ENCODE measurements at regions not wholly inside any gene's neighbourhood (a gene's known extent, or its start where the extent isn't known, plus 50 kb on each side); places are given as distances from the start of the nearest gene placed in this dataset.
A peak's percentile ranks its signal among the peaks of the same experiment; 100 is the strongest.

- no peak overlapping the region for H3K27ac ChIP-seq
- 23 to 45% methylated on average over 1 of the region's 1 CpG for WGBS, 2 donors
Observed at GRCh38 chr2:184004289-184004947, 593.9 kb upstream of the ZNF804A start.

GRCh38 chr2:184004948-184005672 is 593.2 kb upstream of the ZNF804A start:
- Histone ChIP-seq H3K4me1 (no peaks in the 10 kb centered on the region), H3K9me3 (no peaks in the 10 kb centered on the region), H3K27ac (no peak overlapping the region), H3K4me3 (no peak overlapping the region), H3K36me3 (no peaks in the 10 kb centered on the region), H3K27me3 (no peaks in the 10 kb centered on the region)
- 84 to 93% methylated on average over 2 of the region's 2 CpGs for whole genome bisulfite sequencing, 2 donors
- no peak for ATAC-seq (ENCODE audit: low FRiP score in 2 of 2)
- TF ChIP-seq POLR2A (IDR thresholded peaks at IDR 0.05): no peak
- TF ChIP-seq EP300 (IDR thresholded peaks at IDR 0.05): no peak
- no peak for TF ChIP-seq CTCF (IDR thresholded peaks at IDR 0.05)
- TF ChIP-seq POLR2AphosphoS5 (IDR thresholded peaks at IDR 0.05): no peak
- DNase-seq: no peak

More at GRCh38 chr2:184004289-184004947, 593.9 kb upstream of the ZNF804A start:
- Histone ChIP-seq H3K4me1 (no peaks in the 10 kb centered on the region), H3K36me3 (no peaks in the 10 kb centered on the region), H3K9me3 (no peaks in the 10 kb centered on the region), H3K27me3 (no peaks in the 10 kb centered on the region), H3K4me3 (no peak overlapping the region)
- ATAC-seq (ENCODE audit: low FRiP score in 2 of 2): no peak
- no peak for DNase-seq
- no peak for TF ChIP-seq CTCF (IDR thresholded peaks at IDR 0.05)
- no peak for TF ChIP-seq POLR2AphosphoS5 (IDR thresholded peaks at IDR 0.05)
- no peak for TF ChIP-seq POLR2A (IDR thresholded peaks at IDR 0.05)
- no peak for TF ChIP-seq EP300 (IDR thresholded peaks at IDR 0.05)

GRCh38 chr2:184006998-184007397 is 591.3 kb upstream of the ZNF804A start:
- no peak overlapping the region for H3K4me3 ChIP-seq
- 40 to 67% methylated on average over 1 of the region's 1 CpG for WGBS, 2 donors
- ATAC-seq (ENCODE audit: low FRiP score in 2 of 2) (no peak), DNase-seq (peak in 1 of 2 donors; percentile 24)
- no peaks in the 10 kb centered on the region for H3K4me1 ChIP-seq
- no peaks in the 10 kb centered on the region for H3K36me3 ChIP-seq
- TF ChIP-seq CTCF (IDR thresholded peaks at IDR 0.05): no peak
- TF ChIP-seq POLR2A (IDR thresholded peaks at IDR 0.05): no peak
- TF ChIP-seq POLR2AphosphoS5 (IDR thresholded peaks at IDR 0.05): no peak
- TF ChIP-seq EP300 (IDR thresholded peaks at IDR 0.05): no peak
- H3K27ac ChIP-seq: no peak overlapping the region
- no peaks in the 10 kb centered on the region for H3K27me3 ChIP-seq
- no peaks in the 10 kb centered on the region for H3K9me3 ChIP-seq

- Histone ChIP-seq H3K4me3 (no peak overlapping the region), H3K36me3 (no peaks in the 10 kb centered on the region), H3K27me3 (no peaks in the 10 kb centered on the region), H3K4me1 (no peaks in the 10 kb centered on the region), H3K27ac (no peak overlapping the region), H3K9me3 (no peaks in the 10 kb centered on the region)
- no peak for TF ChIP-seq CTCF (IDR thresholded peaks at IDR 0.05)
- TF ChIP-seq EP300 (IDR thresholded peaks at IDR 0.05): no peak
- no peak for TF ChIP-seq POLR2A (IDR thresholded peaks at IDR 0.05)
- no peak for TF ChIP-seq POLR2AphosphoS5 (IDR thresholded peaks at IDR 0.05)
- no peak for ATAC-seq (ENCODE audit: low FRiP score in 2 of 2)
- 88 to 96% methylated on average over 1 of the region's 1 CpG for WGBS, 2 donors
- no peak for DNase-seq
Observed at GRCh38 chr2:184026961-184027360, 571.4 kb upstream of the ZNF804A start.
